Inflammatory macrophage (primary cell): ENCODE measurements at regions not wholly inside any gene's neighbourhood (a gene's known extent, or its start where the extent isn't known, plus 50 kb on each side); places are given as distances from the start of the nearest gene placed in this dataset.

ENCODE experiments used
- DNase-seq, 2 donors: peaks; one replicate each; pipeline ENCODE4 v3.0.0-alpha.2; 2020 to 2022

- no peak for DNase-seq
Observed at GRCh38 chr4:3818371-3818770, 52.2 kb downstream of the ADRA2C start.

DNA sequence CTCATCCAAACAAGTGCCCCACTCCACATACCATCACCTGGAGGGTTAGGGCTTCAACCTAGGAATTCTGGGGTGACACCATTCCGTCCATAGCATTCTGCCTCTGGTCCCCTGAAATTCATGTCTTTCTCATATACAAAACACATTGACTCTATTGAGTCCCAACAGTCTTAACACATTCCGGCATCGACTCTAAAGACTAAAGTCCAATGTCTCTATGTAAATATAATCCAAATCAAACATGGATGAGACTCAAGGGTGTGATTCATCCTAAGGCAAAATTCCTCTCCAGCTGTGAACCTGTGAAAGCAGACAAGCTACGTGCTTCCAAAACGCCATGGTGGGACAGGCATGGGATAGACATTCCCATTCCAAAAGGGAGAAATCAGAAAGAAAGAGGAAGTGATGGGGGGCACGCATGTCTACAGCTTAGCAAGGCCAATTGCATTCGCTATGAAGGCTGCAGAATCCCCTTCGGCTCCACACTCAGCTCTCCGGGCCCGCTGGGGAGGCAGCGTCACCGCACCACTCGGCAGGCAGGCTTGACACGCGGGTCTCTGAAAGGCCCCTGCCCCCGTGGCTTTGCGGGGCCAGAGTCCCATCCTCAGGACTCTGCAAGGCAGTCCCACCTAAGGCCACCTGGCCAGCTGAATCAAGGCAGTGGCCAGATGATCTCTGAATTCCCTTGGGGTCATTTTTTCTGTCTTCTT, 53.2 kb downstream of the ADRA2C start:
- DNase-seq = no peak

DNA sequence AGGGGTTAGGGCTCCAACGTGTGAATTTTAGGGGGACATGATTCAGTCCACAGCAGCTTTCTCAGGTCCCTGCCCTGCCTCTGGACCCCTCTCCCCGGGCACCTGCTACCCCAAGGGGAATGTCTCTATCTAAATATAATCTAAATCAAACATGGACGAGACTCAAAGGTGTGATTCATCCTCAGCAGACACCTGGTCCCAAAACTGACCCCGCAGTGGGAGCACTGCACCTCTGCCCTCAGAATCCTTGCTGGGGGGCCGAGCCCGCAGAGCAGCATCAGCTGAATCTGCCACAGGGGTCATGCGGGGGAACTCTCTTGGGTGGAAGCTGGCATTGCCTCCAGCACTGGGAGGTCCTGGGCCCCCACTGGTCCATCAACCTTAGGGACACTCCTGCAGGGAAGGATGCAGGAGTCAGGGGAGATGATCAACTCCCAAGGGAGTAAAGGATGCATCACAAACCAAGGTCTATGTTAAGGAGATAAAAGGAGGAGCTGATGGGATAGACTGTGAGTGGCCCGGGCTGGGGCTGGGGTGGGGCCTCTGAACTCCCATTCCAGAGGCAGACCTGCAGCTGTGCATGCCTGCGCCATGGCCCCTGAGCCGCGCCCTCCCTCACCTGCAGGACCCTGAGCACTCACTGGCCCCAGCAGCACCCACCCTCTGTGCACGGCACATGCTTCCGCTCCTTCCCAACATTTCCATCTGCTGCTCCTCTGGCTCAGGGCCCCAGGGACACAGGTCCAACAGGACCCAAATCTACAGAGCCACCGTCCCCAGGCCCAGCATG, 54.0 kb downstream of the ADRA2C start:
- DNase-seq = no peak

DNA sequence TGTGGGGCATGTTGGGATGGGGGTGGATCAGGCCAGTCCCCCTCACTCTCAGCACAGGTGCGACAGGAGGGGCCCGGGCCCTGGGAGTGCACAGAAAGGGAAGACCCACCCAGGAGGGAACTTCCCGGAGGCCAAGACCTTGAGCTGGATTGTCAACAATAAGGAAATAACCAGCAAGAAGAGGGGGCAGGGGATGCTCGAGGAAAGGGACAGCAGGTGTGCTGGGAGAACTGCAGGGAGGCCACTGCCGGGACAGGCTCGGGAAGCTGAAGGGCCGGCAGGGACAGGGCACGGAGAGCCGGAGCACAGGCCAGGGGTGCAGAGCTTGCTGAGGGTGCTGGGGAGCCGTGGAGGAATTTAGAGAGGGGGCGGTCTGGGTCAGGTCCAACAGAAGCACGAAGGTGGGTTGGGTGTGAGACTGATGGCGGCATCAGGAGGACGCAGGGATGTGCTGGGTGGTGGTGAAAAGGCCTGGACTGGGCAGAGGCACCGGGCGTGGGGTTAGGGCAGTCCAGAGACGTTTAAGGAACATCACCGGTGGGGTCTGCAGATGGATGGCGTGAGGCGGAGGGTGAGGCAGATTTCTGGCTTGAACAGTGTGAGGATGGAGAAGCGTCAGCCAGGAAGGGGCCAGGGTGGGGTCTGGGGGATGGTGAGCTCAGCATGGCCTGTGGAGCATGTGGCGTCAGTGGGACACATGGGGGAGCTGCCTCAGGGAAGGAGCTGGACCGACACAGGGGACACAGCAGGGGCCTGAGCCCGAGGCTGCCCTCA, 54.8 kb downstream of the ADRA2C start:
- no peak for DNase-seq

DNA sequence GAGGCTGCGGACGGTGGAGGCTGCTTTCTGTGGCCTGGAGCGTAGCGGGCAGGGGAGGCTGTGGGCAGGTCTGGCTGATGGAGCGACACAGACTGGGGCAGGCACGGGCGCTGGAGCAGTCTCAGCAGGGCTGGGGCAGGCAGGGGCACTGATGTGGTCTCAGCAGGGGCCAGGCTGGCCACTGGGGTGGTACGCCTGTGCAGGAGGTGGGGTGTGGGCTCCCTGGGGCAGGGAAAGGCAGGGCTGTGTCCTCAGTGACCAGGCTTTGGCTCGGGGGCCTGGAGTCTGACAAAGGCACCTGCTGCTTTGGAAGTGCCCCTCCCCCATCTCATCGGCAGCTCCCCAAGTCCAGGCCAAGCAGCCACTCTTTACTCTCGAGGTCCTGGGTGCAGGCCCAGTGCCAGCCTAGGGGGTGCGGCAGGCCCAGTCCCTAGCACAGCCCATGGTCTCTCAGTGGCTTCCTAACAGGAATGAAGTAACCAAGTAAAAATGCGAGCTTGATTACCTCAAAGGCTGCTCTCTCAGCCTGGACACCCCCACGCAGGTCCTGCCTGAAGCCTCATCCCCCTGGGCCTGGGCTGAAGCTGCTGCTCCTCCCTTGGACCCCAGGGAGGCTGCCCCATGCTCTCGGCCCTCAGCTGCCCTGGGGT, 55.5 kb downstream of the ADRA2C start:
- DNase-seq = no peak

DNA sequence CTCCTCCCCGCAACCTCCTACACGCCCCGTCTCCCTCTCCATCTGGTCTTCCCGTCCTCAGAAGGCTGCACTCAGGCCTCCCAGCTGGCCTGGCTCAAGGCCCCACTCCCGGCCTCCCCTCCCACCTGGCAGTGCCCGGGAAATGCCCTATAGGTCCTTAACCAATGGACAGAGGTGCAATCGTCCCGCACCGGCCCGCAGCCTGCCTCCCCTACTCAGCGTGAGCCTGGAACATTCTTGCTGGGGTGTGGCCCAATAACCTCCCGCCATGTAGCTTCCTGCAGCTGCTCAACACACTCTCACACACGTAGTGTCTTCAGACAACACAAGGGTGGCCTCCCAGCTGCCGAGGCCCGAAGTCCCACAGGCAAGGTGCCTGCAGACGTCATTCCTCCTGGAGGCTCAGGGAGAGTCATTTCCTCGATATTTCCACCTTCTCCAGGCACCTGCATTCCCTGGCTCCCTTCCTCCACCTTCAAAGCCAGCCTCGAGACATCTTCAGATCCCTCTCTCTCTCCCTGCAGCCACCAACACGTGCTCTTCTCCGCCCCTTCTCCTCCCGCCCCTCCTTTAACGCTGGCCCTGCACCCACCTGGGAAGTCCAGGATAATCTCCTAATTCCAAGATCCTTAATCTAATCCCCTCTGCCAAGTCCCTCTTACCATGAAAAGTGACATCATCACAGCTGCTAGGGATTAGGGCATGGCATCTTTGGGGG, 56.2 kb downstream of the ADRA2C start:
- no peak for DNase-seq

- no peak for DNase-seq
Observed at GRCh38 chr4:3823496-3824341, 57.5 kb downstream of the ADRA2C start.

DNA sequence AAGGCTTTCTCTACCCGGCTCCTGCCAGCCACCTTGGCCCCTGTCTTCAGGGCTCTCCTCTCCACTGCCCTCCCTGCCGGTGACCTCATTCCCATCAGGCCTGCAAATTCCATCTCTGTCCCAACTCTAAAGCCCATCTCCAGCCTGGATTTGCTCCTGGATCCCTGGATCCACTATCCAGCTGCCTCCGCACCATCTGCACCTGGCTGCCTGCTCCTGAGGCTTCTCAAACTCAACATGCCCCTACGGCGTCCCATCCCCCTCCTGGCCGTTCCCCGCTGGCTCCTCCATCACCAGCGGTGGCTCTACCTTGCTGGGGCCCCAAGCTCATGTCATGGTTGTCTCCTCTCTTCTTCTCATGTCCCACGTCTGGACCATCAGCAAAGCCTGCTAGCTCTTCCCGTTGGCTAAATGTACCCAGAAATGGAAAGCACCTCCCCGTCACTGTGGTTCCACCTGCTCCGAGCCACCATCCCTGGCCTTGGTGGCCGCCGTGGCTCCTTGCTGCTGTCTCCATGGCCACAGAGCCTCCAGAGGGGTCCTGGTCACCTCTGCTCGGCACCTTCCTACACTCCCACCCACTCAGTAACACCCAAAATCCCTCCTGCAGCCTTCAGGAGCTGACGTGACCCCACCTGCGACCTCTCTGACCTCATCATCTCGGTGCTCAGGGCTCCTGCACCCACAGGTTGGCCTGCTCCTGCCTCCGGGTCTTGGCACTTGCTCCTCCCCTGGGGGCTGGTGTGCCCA, 58.5 kb downstream of the ADRA2C start:
- no peak for DNase-seq

GRCh38 chr4:3825530-3825929, 59.3 kb downstream of the ADRA2C start:
- DNase-seq = no peak

DNA sequence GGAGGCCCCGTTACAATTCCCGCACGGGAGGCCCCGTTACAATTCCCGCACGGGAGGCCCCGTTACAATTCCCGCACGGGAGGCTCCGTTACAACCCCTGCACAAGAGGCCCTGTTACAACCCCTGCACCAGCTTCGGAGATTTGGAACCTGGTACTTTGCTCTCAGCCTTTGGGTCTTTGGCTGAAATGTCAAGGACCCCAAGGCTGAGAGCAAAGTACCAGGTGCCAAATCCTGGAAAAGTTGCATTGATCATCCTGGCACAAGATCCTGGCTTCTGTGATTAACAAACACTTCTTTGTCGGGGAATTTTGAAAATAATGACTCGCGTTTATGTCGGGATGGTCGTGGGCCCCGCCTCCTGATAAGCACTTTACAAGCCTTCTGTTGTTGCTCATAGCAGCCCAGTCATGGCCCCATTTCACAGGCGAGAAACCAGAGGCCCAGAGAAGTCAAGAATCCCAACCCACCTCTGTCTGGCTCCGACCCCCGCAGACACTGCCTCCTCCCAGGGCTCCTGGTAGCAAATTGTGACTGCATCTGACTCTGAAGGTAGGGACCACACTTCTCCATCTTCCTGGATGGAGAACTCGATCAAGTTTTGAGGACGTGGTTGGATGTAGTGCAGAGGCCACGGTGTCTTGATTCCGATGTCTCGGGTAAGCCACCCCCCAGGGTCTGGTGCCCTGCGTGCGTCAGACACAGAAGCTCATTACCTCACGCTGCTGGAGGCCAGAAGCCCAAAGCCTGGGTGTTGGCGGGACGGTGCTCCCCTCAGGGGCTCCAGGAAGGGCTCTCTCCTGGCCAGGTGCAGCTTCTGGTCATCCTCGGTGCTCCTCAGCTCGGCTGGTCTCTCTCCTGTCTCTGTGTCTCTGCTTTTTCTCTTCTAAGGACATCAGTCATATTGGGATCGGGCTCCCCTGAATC, 60.3 kb downstream of the ADRA2C start:
- no peak for DNase-seq

DNA sequence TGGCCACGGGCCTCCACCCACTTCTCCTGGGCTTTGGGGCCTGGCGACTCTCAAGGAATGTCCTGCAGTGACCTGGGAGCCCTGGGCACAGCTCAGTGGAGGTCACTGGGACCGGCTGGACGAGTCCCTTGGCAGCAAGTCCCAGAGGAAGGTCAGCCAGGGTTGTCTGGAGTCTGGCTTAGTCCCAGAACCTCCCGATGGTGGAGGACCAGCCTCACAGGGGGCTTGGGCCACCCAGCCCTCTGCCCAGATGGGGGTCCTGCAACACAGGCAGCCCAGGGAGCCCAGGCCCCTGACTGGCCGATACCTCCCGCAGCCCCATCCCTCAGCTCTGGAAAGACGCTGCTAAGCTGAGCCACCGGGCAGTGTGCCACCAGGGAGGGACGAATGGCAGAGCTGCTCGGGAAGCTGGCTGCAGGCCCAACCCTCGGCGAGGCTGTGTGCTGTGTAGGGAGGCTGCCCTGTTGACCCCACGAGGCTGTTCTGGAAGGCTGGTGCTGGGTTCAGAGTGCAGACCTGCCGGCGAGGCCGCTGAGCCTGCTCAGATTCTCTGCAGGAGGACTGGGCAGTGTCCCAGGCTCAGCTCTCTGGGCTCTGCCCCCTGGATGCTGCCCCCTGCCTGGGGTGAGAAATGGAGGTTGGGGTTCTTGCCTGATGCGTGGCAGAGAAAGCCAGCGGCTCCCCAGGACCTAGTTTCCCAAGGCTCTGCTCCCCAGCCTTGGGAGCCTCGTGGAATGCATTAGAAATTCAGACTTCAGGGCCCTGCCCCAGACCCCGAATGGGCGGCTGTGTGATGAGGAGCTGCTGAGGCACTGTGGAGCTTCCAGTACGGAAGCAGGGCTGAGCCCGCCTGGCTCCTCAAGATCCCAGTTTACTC, 61.7 kb downstream of the ADRA2C start:
- DNase-seq = no peak

DNA sequence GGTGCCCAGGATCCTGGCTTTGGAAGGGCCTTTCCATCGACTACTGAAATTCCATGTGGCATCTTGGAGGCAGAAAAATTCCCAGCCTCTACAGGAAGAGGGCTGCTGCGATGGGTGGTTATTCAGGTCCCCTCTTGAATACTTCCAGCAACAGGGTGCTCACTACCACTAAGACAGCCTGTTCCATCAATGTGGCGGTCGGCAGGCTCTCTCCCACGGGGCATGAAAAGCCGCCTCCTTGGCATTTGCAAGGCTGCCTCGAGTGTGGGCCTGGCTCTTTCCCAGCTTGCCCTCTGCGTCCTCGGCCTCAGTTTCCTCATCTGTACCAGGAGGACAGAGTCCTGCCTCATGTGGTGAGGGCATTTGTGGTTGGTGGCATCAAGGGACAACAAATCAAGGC, 62.4 kb downstream of the ADRA2C start:
- DNase-seq = no peak

DNA sequence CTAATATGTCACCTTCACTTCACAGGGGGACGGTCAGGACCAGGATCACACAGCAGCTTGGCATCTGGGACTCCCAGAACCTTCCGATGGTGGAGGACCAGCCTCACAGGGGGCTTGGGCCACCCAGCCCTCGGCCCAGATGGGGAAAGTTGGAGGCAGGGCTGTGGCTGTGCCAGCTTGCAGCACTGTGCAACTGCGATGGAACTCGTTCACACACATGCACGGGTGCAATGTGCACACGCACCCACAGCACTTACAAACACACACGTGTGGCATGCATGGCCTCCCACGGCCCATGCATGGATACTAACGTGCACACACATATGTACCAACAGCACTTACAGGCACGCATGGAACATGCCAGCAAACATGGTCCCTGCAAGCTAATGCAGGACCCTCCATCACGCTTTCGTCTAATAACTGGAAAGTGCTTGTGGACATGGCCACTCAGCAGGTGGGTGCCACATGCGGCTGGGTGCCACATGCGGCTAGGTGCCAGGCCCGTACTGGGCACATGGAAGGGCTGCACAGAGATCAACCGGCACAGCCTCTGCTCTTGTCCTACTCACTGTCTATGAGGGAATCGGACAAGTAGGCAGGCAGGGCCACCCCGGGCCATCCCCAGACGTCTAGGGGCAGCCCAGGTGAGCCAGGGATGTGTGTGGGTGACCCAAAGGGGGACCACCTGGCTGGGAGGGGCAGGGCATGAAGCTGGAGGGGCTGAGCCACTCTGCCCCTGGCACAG, 63.2 kb downstream of the ADRA2C start:
- no peak for DNase-seq

- no peak for DNase-seq
Observed at GRCh38 chr4:3829956-3830773, 64.0 kb downstream of the ADRA2C start.

GRCh38 chr4:3830774-3831528, 64.8 kb downstream of the ADRA2C start:
- DNase-seq = no peak
